OCI-LY7 (cell line): ENCODE measurements at regions not wholly inside any gene's neighbourhood (a gene's known extent, or its start where the extent isn't known, plus 50 kb on each side); places are given as distances from the start of the nearest gene placed in this dataset.

ENCODE experiments used
- EZH2phosphoT487 ChIP-seq: fragments of 200-600 bp; sonication (generic); IDR thresholded peaks from 2 replicates; pipeline ENCODE4 v1.6.1; 2018; ENCODE audit warnings: low read depth, borderline replicate concordance, mild to moderate bottlenecking, mixed run types, antibody characterized with exemption, low read length, moderate library complexity, mixed read lengths
- TF ChIP-seq, protein P1 (sequence below): fragments of 200-600 bp; sonication (generic); conservative IDR thresholded peaks from 2 replicates; pipeline ENCODE4 v1.5.1; 2014; ENCODE audit warnings: mild to moderate bottlenecking, antibody characterized with exemption, low read length, moderate library complexity, mixed read lengths

DNA sequence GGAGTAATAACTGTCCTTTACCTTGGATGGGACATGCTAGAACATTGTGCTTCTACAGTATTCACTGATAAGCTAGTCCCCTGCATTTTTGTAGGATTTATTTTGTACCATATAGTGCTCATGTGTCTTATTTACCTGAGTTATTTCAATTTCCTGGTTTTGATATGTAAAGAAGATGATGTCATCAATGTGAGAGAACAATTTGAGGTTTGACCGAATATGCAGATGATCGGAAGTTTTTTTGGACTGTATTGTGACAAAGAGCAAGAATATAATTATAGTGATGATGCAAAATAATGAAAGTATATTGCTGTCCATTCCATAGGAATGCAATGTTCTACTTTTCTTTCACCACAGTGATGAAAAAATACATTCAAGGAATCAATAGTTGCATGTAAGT, 114.8 kb downstream of the RERGL start:
- TF ChIP-seq, protein P1, sequence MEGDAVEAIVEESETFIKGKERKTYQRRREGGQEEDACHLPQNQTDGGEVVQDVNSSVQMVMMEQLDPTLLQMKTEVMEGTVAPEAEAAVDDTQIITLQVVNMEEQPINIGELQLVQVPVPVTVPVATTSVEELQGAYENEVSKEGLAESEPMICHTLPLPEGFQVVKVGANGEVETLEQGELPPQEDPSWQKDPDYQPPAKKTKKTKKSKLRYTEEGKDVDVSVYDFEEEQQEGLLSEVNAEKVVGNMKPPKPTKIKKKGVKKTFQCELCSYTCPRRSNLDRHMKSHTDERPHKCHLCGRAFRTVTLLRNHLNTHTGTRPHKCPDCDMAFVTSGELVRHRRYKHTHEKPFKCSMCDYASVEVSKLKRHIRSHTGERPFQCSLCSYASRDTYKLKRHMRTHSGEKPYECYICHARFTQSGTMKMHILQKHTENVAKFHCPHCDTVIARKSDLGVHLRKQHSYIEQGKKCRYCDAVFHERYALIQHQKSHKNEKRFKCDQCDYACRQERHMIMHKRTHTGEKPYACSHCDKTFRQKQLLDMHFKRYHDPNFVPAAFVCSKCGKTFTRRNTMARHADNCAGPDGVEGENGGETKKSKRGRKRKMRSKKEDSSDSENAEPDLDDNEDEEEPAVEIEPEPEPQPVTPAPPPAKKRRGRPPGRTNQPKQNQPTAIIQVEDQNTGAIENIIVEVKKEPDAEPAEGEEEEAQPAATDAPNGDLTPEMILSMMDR = no peak
- TF ChIP-seq EZH2phosphoT487 = no peak
